Testis (tissue), 2 donors: ENCODE measurements at regions not wholly inside any gene's neighbourhood (a gene's known extent, or its start where the extent isn't known, plus 50 kb on each side); places are given as distances from the start of the nearest gene placed in this dataset.

Experiments
- POLR2A ChIP-seq: fragments of 450-650 bp; IDR thresholded peaks from one replicate; pipeline ENCODE4 v1.6.1; 2017; ENCODE audit warnings: antibody characterized with exemption, mild to moderate bottlenecking, moderate library complexity
- TF ChIP-seq, protein P1 (sequence below), 3 experiments: fragments of 450-650 bp in 2 of 3; fragments of 200-600 bp in 1 of 3; sonication (generic) in 1 of 3; IDR thresholded peaks; one replicate each; pipeline ENCODE4 v1.5.1; 2016 to 2019; ENCODE audit warnings: antibody characterized with exemption in 3 of 3, mild to moderate bottlenecking in 2 of 3, moderate library complexity in 1 of 3

DNA sequence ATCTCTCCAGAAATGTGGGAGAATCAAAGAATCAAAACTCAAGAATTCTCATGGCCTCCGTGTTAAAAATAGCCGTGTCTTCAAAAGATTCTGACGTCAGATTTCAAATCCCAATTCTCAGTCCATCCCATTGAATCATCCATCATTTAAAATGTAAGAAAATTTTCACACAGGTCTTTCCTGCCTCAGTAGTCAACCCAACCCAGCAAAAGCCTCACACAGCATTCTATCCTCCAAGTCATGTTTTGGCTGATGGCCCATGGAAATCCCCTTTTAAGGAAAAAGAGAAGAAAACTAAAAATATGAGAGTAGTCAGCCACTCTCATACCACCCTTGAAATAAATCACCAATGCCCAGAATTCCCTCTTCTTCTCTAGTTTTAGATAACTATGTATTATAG is 211.8 kb downstream of the C1D start:
- TF ChIP-seq, protein P1, sequence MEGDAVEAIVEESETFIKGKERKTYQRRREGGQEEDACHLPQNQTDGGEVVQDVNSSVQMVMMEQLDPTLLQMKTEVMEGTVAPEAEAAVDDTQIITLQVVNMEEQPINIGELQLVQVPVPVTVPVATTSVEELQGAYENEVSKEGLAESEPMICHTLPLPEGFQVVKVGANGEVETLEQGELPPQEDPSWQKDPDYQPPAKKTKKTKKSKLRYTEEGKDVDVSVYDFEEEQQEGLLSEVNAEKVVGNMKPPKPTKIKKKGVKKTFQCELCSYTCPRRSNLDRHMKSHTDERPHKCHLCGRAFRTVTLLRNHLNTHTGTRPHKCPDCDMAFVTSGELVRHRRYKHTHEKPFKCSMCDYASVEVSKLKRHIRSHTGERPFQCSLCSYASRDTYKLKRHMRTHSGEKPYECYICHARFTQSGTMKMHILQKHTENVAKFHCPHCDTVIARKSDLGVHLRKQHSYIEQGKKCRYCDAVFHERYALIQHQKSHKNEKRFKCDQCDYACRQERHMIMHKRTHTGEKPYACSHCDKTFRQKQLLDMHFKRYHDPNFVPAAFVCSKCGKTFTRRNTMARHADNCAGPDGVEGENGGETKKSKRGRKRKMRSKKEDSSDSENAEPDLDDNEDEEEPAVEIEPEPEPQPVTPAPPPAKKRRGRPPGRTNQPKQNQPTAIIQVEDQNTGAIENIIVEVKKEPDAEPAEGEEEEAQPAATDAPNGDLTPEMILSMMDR (IDR thresholded peaks at IDR 0.05), result no peak
- no peak for TF ChIP-seq POLR2A
